Spleen (tissue), 11 donors: ENCODE measurements at regions not wholly inside any gene's neighbourhood (a gene's known extent, or its start where the extent isn't known, plus 50 kb on each side); places are given as distances from the start of the nearest gene placed in this dataset.

Experiments used
- DNase-seq: peaks from one replicate; pipeline ENCODE4 v3.0.0-alpha.2; 2020
- H3K27ac ChIP-seq, 8 donors: fragments of 200-600 bp; sonication (generic) in 7 of 8; 1 replicate in 4 of 8; 2 replicates in 4 of 8; pipeline versions ENCODE4 v1.5.0 to v1.8.0; 2016 to 2021; ENCODE audit warnings: inconsistent platforms in 4 of 8, mild to moderate bottlenecking in 4 of 8, moderate library complexity in 1 of 8
- H3K27me3 ChIP-seq, 7 donors: fragments of 200-600 bp; sonication (generic) in 6 of 7; replicated peaks in 1 of 7; 1 replicate in 4 of 7; 2 replicates in 3 of 7; pipeline versions ENCODE4 v1.5.0 to v1.8.0; 2016 to 2021; ENCODE audit warnings: inconsistent platforms in 3 of 7, mild to moderate bottlenecking in 1 of 7
- H3K36me3 ChIP-seq, 6 donors: fragments of 200-600 bp; sonication (generic) in 5 of 6; 1 replicate in 4 of 6; 2 replicates in 2 of 6; pipeline versions ENCODE4 v1.5.0 to v1.8.0; 2016 to 2021; ENCODE audit warnings: inconsistent platforms in 2 of 6
- H3K4me1 ChIP-seq, 6 donors: fragments of 200-600 bp; sonication (generic) in 5 of 6; 1 replicate in 3 of 6; 2 replicates in 3 of 6; pipeline versions ENCODE4 v1.5.0 to v1.8.0; 2016 to 2021; ENCODE audit warnings: inconsistent platforms in 3 of 6
- H3K4me3 ChIP-seq, 8 donors: fragments of 200-600 bp; sonication (generic) in 7 of 8; 1 replicate in 4 of 8; 2 replicates in 4 of 8; pipeline versions ENCODE4 v1.5.0 to v1.8.0; 2016 to 2021; ENCODE audit warnings: inconsistent platforms in 4 of 8, mild to moderate bottlenecking in 4 of 8, moderate library complexity in 2 of 8
- H3K9me3 ChIP-seq, 8 donors: fragments of 200-600 bp; sonication (generic) in 7 of 8; 1 replicate in 4 of 8; 2 replicates in 4 of 8; pipeline versions ENCODE4 v1.5.0 to v1.8.0; 2016 to 2021; ENCODE audit warnings: inconsistent platforms in 4 of 8
- POLR2A ChIP-seq, 3 donors: fragments of 450-650 bp; IDR thresholded peaks; one replicate each; pipeline ENCODE4 v1.5.1; 2017; ENCODE audit warnings: antibody characterized with exemption in 3 of 3, mild to moderate bottlenecking in 1 of 3
- POLR2AphosphoS5 ChIP-seq, 3 donors: sonication (generic); formaldehyde crosslinking; IDR thresholded peaks; one replicate each; pipeline ENCODE4 v1.5.1; 2017; ENCODE audit warnings: antibody characterized with exemption in 3 of 3
- WGBS, 5 donors: extraction: QIAGEN DNeasy Blood & Tissue Kit in 3 of 5; methylation state at CpG; one replicate each; pipeline versions ENCODE4 v1.1.5 to v1.1.7; 2013 to 2018; 5-methylcytosine and 5-hydroxymethylcytosine counted together
- intact Hi-C: fragments of 100-400 bp; cut with DNase I; formaldehyde crosslinking; loops from one replicate; pipeline ENCODE4 v1.15.0; 2023; ENCODE audit warnings: low total_unique reads
- TF ChIP-seq, protein P1 (sequence below), 11 experiments: fragments of 200-600 bp in 7 of 11; fragments of 450-650 bp in 4 of 11; sonication (generic) in 4 of 11; IDR thresholded peaks in 8 of 11; conservative IDR thresholded peaks in 3 of 11; 1 replicate in 7 of 11; 2 replicates in 4 of 11; pipeline versions ENCODE4 v1.4.0 to v1.8.0; 2016 to 2021; ENCODE audit warnings: antibody characterized with exemption in 11 of 11, inconsistent platforms in 4 of 11, mild to moderate bottlenecking in 1 of 11
- donor health status: healthy with polysubstance abuse.
- donor health status: DM: no; HTN: no; CAD: no; lungs with moderate emphysema.
- donor health status: DM: no; HTN: no; CAD: no.
- donor health status: Bipolar disorder and iron deficiency.
- donor health status: healthy.
- donor health status: DM: no; HTN: no; CAD: no.
- donor health status: DM: yes; HTN: yes; CAD: no.

GRCh38 chr14:85234156-85235025 is 295.6 kb upstream of the FLRT2 start:
- Histone ChIP-seq H3K27ac (no peak overlapping the region), H3K4me3 (no peak overlapping the region), H3K4me1 (no peaks in the 10 kb centered on the region), H3K9me3 (peaks cover 0 to 17% (median 7%) of the 10 kb centered on the region in 8 donors), H3K27me3 (no peaks in the 10 kb centered on the region), H3K36me3 (no peaks in the 10 kb centered on the region)
- DNase-seq: no peak
- WGBS, 5 donors: 83 to 93% (median 90%) methylated on average over 10 of the region's 10 CpGs
- intact Hi-C loops: no loop called here
- TF ChIP-seq, protein P1, sequence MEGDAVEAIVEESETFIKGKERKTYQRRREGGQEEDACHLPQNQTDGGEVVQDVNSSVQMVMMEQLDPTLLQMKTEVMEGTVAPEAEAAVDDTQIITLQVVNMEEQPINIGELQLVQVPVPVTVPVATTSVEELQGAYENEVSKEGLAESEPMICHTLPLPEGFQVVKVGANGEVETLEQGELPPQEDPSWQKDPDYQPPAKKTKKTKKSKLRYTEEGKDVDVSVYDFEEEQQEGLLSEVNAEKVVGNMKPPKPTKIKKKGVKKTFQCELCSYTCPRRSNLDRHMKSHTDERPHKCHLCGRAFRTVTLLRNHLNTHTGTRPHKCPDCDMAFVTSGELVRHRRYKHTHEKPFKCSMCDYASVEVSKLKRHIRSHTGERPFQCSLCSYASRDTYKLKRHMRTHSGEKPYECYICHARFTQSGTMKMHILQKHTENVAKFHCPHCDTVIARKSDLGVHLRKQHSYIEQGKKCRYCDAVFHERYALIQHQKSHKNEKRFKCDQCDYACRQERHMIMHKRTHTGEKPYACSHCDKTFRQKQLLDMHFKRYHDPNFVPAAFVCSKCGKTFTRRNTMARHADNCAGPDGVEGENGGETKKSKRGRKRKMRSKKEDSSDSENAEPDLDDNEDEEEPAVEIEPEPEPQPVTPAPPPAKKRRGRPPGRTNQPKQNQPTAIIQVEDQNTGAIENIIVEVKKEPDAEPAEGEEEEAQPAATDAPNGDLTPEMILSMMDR (IDR thresholded peaks at IDR 0.05 in 8 of 11, conservative IDR thresholded peaks at IDR 0.05 in 3 of 11): no peak
- TF ChIP-seq POLR2AphosphoS5 (IDR thresholded peaks at IDR 0.05): no peak
- no peak for TF ChIP-seq POLR2A (IDR thresholded peaks at IDR 0.05)

DNA sequence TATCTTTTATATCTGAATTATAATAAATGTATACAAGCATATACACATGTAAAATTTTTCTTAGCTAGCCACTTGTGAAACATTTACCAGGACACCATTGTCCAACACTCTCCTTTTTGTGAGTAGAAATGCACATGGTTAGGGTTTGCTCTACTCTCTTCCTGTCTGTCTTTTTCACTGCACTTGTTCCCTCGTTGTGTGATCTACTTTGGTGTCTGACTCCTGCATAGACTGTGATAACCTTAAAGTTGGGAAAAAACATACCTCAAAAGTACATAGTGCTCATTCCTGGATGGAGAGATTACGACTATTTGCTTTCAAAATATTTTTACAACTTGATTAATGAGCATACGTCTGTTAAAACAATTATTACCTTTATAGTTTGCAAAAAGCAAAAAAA is 294.1 kb upstream of the FLRT2 start:
- intact Hi-C loops: no loop called here
- no peak for DNase-seq
- TF ChIP-seq, protein P1 (IDR thresholded peaks at IDR 0.05 in 8 of 11, conservative IDR thresholded peaks at IDR 0.05 in 3 of 11): no peak
- TF ChIP-seq POLR2AphosphoS5 (IDR thresholded peaks at IDR 0.05) (no peak), POLR2A (IDR thresholded peaks at IDR 0.05) (no peak)
- H3K4me1 ChIP-seq: no peaks in the 10 kb centered on the region
- H3K36me3 ChIP-seq: no peaks in the 10 kb centered on the region
- H3K4me3 ChIP-seq: no peak overlapping the region
- no peak overlapping the region for H3K27ac ChIP-seq
- peaks cover 0 to 3% (median under 1%) of the 10 kb centered on the region in 8 donors for H3K9me3 ChIP-seq
- no peaks in the 10 kb centered on the region for H3K27me3 ChIP-seq
- 74 to 84% (median 81%) methylated on average over 3 of the region's 3 CpGs for WGBS, 5 donors

GRCh38 chr14:85236296-85236695 is 293.6 kb upstream of the FLRT2 start:
- DNase-seq: no peak
- peaks cover 0 to 3% (median 0%) of the 10 kb centered on the region in 6 donors for H3K4me1 ChIP-seq
- 32 to 74% (median 66%) methylated on average over 1 of the region's 1 CpG for WGBS, 5 donors
- no peak overlapping the region for H3K27ac ChIP-seq
- TF ChIP-seq, protein P1 (IDR thresholded peaks at IDR 0.05 in 8 of 11, conservative IDR thresholded peaks at IDR 0.05 in 3 of 11): no peak
- no peak for TF ChIP-seq POLR2A (IDR thresholded peaks at IDR 0.05)
- no peak for TF ChIP-seq POLR2AphosphoS5 (IDR thresholded peaks at IDR 0.05)
- H3K27me3 ChIP-seq: no peaks in the 10 kb centered on the region
- H3K4me3 ChIP-seq: no peak overlapping the region
- intact Hi-C loops: no loop called here
- H3K9me3 ChIP-seq: peaks cover 0 to under 1% (median 0%) of the 10 kb centered on the region in 8 donors
- H3K36me3 ChIP-seq: no peaks in the 10 kb centered on the region

DNA sequence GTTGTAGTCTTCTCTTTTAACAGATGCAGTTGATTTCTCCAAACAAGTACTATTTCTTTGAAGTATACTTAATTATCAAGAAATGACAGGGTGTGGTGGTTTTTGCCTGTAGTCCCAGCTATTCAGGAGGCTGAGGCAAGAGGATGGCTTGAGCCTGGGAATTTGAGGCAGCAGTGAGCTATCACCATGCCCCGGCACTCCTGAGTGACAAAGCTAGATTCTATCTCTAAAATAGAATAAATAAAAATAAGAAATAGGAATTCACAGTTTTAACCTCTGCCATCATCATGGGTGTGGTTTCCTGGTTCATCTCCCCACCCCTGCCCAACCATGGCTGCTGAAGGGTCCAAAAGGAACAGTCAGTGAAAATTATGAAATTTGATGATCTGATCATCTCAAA is 290.2 kb upstream of the FLRT2 start:
- H3K27ac ChIP-seq: no peak overlapping the region
- intact Hi-C loops: no loop called here
- no peaks in the 10 kb centered on the region for H3K36me3 ChIP-seq
- H3K9me3 ChIP-seq: no peaks in the 10 kb centered on the region
- peaks cover 0 to 5% (median 0%) of the 10 kb centered on the region in 6 donors for H3K4me1 ChIP-seq
- WGBS, 5 donors: 62 to 88% (median 70%) methylated on average over 1 of the region's 1 CpG
- TF ChIP-seq POLR2AphosphoS5 (IDR thresholded peaks at IDR 0.05): no peak
- TF ChIP-seq, protein P1 (IDR thresholded peaks at IDR 0.05 in 8 of 11, conservative IDR thresholded peaks at IDR 0.05 in 3 of 11): no peak
- TF ChIP-seq POLR2A (IDR thresholded peaks at IDR 0.05): no peak
- H3K4me3 ChIP-seq: no peak overlapping the region
- DNase-seq: no peak
- H3K27me3 ChIP-seq: no peaks in the 10 kb centered on the region
